Panc1 (cell line): ENCODE measurements at regions not wholly inside any gene's neighbourhood (a gene's known extent, or its start where the extent isn't known, plus 50 kb on each side); places are given as distances from the start of the nearest gene placed in this dataset.

Experiments used
- ATAC-seq: fragments of 200-7000 bp; cut with Tn5 transposase; 2 replicates; pipeline ENCODE4 v1.9.1; 2020; ENCODE audit warnings: mild to moderate bottlenecking, moderate library complexity
- BruUV-seq: library from RNA; stranded (reverse); fragments of 400-500 nt; replicated peaks from 2 replicates; lab custom pipeline; 2021; lab: Mats Ljungman, UMichigan
- CTCF ChIA-PET: fragments of 300-600 bp; sonication (Branson Sonifier 250); formaldehyde crosslinking; loops from one replicate; lab custom pipeline; 2022; ENCODE audit warnings: antibody characterized with exemption; lab: Charles Lee
- POLR2A ChIA-PET: fragments of 300-600 bp; sonication (Branson Sonifier 250); formaldehyde crosslinking; loops from one replicate; lab custom pipeline; 2022; ENCODE audit warnings: antibody characterized with exemption; lab: Charles Lee
- DNase-seq: peaks from one replicate; pipeline ENCODE4 v3.0.0-alpha.2; 2010; ENCODE audit warnings: low read depth, low spot score
- H3K27ac ChIP-seq: 2 replicates; pipeline ENCODE4 v1.5.1; 2011; ENCODE audit warnings: mild to moderate bottlenecking, low read length, inconsistent platforms
- H3K27me3 ChIP-seq: fragments of 200-500 bp; sonication (Bioruptor generic); 2 replicates; pipeline ENCODE4 v1.6.0; 2014; ENCODE audit warnings: low read length, inconsistent platforms; ENCODE audit not compliant: control insufficient read depth, insufficient read depth
- H3K36me3 ChIP-seq: fragments of 200-500 bp; sonication (Bioruptor generic); 2 replicates; pipeline ENCODE4 v1.5.1; 2014; ENCODE audit warnings: inconsistent platforms, mild to moderate bottlenecking, low read length, moderate library complexity; ENCODE audit not compliant: control insufficient read depth, insufficient read depth
- H3K4me1 ChIP-seq: 2 replicates; pipeline ENCODE4 v1.5.1; 2011; ENCODE audit warnings: inconsistent platforms, mild to moderate bottlenecking, low read length, moderate library complexity; ENCODE audit not compliant: control insufficient read depth, insufficient read depth
- H3K4me3 ChIP-seq, 2 experiments: 2 replicates each; pipeline ENCODE4 v1.5.1; 2011 to 2012; ENCODE audit warnings: low read depth in 2 of 2, low read length in 2 of 2, mild to moderate bottlenecking in 2 of 2, inconsistent platforms in 1 of 2, moderate library complexity in 1 of 2
- H3K9me3 ChIP-seq: fragments of 200-500 bp; sonication (Bioruptor generic); 2 replicates; pipeline ENCODE4 v1.5.1; 2014; ENCODE audit warnings: low read depth, mild to moderate bottlenecking, inconsistent platforms, low read length, moderate library complexity; ENCODE audit not compliant: control insufficient read depth, insufficient read depth
- CTCF ChIP-seq: fragments of 450-650 bp; IDR thresholded peaks from 2 replicates; pipeline ENCODE4 v1.5.1; 2017; ENCODE audit warnings: mild to moderate bottlenecking
- POLR2AphosphoS5 ChIP-seq: IDR thresholded peaks from 2 replicates; pipeline ENCODE4 v1.6.1; 2012; ENCODE audit warnings: mild to moderate bottlenecking, low read depth, low read length, moderate library complexity
- REST ChIP-seq, 2 experiments: IDR thresholded peaks; 2 replicates each; pipeline ENCODE4 v1.6.1; 2011 to 2012; ENCODE audit warnings: low read depth in 2 of 2, control low read depth in 1 of 2, low read length in 1 of 2, mild to moderate bottlenecking in 1 of 2, moderate library complexity in 1 of 2; ENCODE audit not compliant: insufficient read depth in 1 of 2
- SIN3A ChIP-seq: IDR thresholded peaks from 2 replicates; pipeline ENCODE4 v1.6.1; 2012; ENCODE audit warnings: low read depth, mild to moderate bottlenecking, low read length, moderate library complexity, borderline replicate concordance; ENCODE audit not compliant: insufficient read depth
- TCF7L2 ChIP-seq: IDR thresholded peaks from 2 replicates; pipeline ENCODE4 v1.6.1; 2011; ENCODE audit warnings: mild to moderate bottlenecking, low read depth, low read length, inconsistent platforms
- in situ Hi-C: cut with HindIII; loops from 2 replicates; pipeline ENCODE4 v1.10.0; 2016; ENCODE audit warnings: low sequenced_read_pairs, low pct_unique_long_range_greater_than_20kb
- intact Hi-C: fragments of 100-400 bp; cut with micrococcal nuclease; formaldehyde crosslinking; loops from one replicate; pipeline ENCODE4 v1.10.0; 2022; ENCODE audit not compliant: unreplicated experiment

GRCh38 chr13:85441364-85441763 is 357.9 kb downstream of the SLITRK6 start:
- in situ Hi-C loops: no loop called here
- DNase-seq (no peak), ATAC-seq (peak; percentile 63; the same call in 1 of the 2 replicates)
- peak overlapping the region; percentile 66 for H3K27ac ChIP-seq
- peak overlapping the region; percentile 41 to 50 for H3K4me3 ChIP-seq
- intact Hi-C loops: no loop called here
- no peaks in the 10 kb centered on the region for H3K9me3 ChIP-seq
- POLR2A ChIA-PET: interaction anchor here (0.7 kb wide), 1 partner anchor 18 kb away, joined by 5 read pairs; no protein-coding TSS in a partner anchor
- CTCF ChIA-PET: interaction anchor here (0.7 kb wide), 1 partner anchor 358 kb away, joined by 6 read pairs; the partner anchor contains the start of gene SLITRK6
- BruUV-seq: no TSS peak
- no peak for TF ChIP-seq POLR2AphosphoS5
- TF ChIP-seq CTCF: no peak
- no peak for TF ChIP-seq SIN3A
- TF ChIP-seq REST (IDR thresholded peaks at IDR 0.05; ENCODE audit: insufficient read depth in 1 of 2, low read depth in 2 of 2, low read length in 1 of 2): no peak
- TF ChIP-seq TCF7L2: no peak
- H3K36me3 ChIP-seq: no peaks in the 10 kb centered on the region
- H3K27me3 ChIP-seq: no peaks in the 10 kb centered on the region
- H3K4me1 ChIP-seq: no peaks in the 10 kb centered on the region

GRCh38 chr13:85436029-85436428 is 363.2 kb downstream of the SLITRK6 start:
- ATAC-seq: no peak
- TF ChIP-seq SIN3A (no peak), POLR2AphosphoS5 (no peak), TCF7L2 (no peak), REST (IDR thresholded peaks at IDR 0.05; ENCODE audit: insufficient read depth in 1 of 2, low read depth in 2 of 2, low read length in 1 of 2) (no peak), CTCF (no peak)
- Histone ChIP-seq H3K27me3 (no peaks in the 10 kb centered on the region), H3K4me3 (no peak overlapping the region), H3K27ac (no peak overlapping the region), H3K4me1 (no peaks in the 10 kb centered on the region), H3K9me3 (no peaks in the 10 kb centered on the region), H3K36me3 (no peaks in the 10 kb centered on the region)
- BruUV-seq: no TSS peak
- ChIA-PET POLR2A (interaction anchor here (0.7 kb wide), 1 partner anchor 170 kb away, joined by 3 read pairs; no protein-coding TSS in a partner anchor), CTCF (no interaction called here)
- no peak for DNase-seq
- intact Hi-C loops: no loop called here
- in situ Hi-C loops: no loop called here
